SK-N-MC (cell line): ENCODE measurements at regions not wholly inside any gene's neighbourhood (a gene's known extent, or its start where the extent isn't known, plus 50 kb on each side); places are given as distances from the start of the nearest gene placed in this dataset.

Source experiments
- EZH2 ChIP-seq: fragments of 200-600 bp; sonication (generic); IDR thresholded peaks from one replicate; pipeline ENCODE4 v1.6.1; 2017; ENCODE audit warnings: antibody characterized with exemption
- FOXP2 ChIP-seq: optimal IDR thresholded peaks from 2 replicates; pipeline ENCODE3; 2011; ENCODE audit warnings: mild to moderate bottlenecking, moderate library complexity; ENCODE audit not compliant: insufficient read depth; ENCODE audit errors: extremely low read length, control extremely low read depth
- POLR2AphosphoS5 ChIP-seq: IDR thresholded peaks from 2 replicates; pipeline ENCODE4 v1.6.1; 2012; ENCODE audit warnings: mild to moderate bottlenecking, low read depth, low read length, borderline replicate concordance

DNA sequence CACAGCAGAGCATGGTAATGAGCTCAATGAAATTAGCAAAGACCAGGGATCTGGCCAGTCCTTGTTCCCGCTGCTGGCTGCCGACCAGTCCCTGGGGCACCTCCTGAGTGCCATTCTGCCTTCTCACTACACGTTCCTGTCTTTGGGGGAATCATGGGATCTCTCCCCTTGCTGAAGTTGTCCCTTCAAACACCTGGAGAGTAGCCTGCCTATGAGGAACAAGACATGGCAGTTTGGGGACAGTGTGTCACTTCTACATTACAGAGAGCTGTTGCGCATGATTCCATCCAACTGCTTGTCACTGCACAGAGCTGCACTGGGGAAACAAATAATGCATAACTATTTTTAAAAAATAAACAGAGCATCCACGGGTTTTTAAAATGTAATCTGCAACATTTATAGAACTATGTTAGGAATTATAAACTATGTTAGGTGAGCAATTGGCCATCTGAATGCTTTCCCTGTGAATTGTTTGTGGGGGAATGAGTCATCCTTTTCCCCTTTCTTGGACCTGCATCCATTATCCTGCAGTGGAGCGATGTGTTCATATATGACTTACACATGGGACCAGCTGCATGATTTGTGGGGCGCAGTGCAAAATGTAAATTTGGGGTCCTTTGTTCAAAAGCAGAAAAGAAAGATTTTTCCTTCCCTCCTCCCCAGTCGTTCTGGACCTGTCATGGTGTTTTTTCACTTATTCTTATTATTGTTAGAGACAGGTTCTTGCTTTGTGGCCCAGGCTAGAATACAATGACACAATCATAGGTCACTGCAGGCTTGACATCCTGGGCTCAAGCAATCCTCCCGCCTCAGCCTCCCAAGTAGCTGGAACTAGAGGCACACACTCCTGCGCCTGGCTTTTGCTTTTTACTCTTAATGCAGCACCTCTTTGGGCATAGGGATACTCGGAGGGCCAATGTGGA lies 115.0 kb upstream of the TBL1X start:
- TF ChIP-seq EZH2 (no peak), POLR2AphosphoS5 (no peak), FOXP2 (no peak)
